Activated naive CD4-positive, alpha-beta T cell treated with anti-CD3 and anti-CD28 coated beads, Interleukin-2, amount 50 U/mL, for 24 hours (primary cell): ENCODE measurements at regions not wholly inside any gene's neighbourhood (a gene's known extent, or its start where the extent isn't known, plus 50 kb on each side); places are given as distances from the start of the nearest gene placed in this dataset.
"Not testable (repeated sequence)": the region's sequence is repeated elsewhere in the genome, so short reads cannot be mapped to it uniquely, and the experiment has no call there.

ENCODE experiments used
- H3K27ac Mint-ChIP-seq: one replicate; pipeline ENCODE4 v1.8.0; 2021; ENCODE audit warnings: mild to moderate bottlenecking, mixed read lengths
- H3K27me3 Mint-ChIP-seq: one replicate; pipeline ENCODE4 v1.8.0; 2021; ENCODE audit warnings: mixed read lengths
- H3K36me3 Mint-ChIP-seq: one replicate; pipeline ENCODE4 v1.8.0; 2021; ENCODE audit warnings: mixed read lengths
- H3K4me1 Mint-ChIP-seq: one replicate; pipeline ENCODE4 v1.8.0; 2021; ENCODE audit warnings: mixed read lengths
- H3K4me3 Mint-ChIP-seq: one replicate; pipeline ENCODE4 v1.8.0; 2021; ENCODE audit warnings: mild to moderate bottlenecking, mixed read lengths
- H3K9me3 Mint-ChIP-seq: one replicate; pipeline ENCODE4 v1.8.0; 2021; ENCODE audit warnings: mixed read lengths

GRCh38 chr3:182034231-182034630 lies 322.5 kb downstream of the SOX2 start:
- H3K27me3 Mint-ChIP-seq, H3K4me3 Mint-ChIP-seq, H3K4me1 Mint-ChIP-seq, H3K27ac Mint-ChIP-seq, H3K9me3 Mint-ChIP-seq, H3K36me3 Mint-ChIP-seq: not testable (repeated sequence)

DNA sequence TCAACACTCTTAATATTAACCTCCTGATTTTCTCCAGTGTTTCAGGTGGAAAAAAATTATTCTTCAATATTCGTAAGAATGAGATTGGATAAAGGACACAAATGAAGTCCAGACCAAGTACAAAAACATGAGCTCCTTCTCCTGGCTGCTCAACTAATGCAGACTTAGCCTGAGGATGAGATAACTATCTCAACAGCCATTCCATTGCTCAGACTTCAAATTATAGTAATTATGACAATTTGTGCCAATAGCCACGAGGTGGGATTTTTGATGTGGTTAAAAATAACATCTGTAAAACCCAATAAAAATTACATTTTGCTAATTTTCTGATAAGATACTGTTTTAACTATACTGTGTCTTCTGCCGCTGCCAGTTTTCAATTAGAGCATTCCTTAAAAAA lies 323.6 kb downstream of the SOX2 start:
- Mint-ChIP-seq H3K4me1 (no peaks in the 10 kb centered on the region), H3K27me3 (no peaks in the 10 kb centered on the region), H3K27ac (no peak overlapping the region), H3K9me3 (peaks cover 4% of the 10 kb centered on the region), H3K36me3 (no peaks in the 10 kb centered on the region), H3K4me3 (no peak overlapping the region)

- Mint-ChIP-seq H3K4me3 (no peak overlapping the region), H3K27ac (no peak overlapping the region), H3K9me3 (peaks cover 4% of the 10 kb centered on the region), H3K27me3 (no peaks in the 10 kb centered on the region), H3K36me3 (no peaks in the 10 kb centered on the region), H3K4me1 (no peaks in the 10 kb centered on the region)
Measured at GRCh38 chr3:182036382-182036781, 324.7 kb downstream of the SOX2 start.

DNA sequence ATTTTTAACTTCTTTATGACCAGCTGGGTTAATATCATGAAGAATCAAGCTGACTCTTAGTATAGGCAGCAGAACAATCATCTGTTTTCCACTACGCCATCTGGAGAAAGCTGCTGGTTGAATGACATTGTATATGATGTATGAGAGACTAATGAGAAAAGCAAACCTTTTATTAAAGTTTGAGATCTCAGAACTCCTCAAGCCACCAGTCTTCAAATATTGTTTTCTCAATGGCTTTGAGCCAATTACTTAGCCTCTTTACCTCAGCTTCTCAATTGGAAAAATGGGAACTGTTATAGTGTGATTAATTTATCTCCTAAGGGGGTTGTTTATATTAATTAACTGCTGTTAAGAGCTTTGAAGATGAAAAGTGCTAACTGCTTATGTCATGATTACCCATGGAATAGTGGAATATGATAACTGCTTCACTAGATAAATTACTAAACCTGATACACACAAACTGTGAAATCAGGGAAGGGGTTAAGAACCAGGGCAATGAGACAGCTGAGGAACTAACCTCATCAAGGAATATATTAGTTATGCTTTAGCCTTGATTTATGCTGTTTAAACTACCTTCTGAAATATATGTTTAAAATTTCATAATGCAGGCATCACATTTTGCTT lies 330.1 kb downstream of the SOX2 start:
- Mint-ChIP-seq H3K9me3 (peaks cover 4% of the 10 kb centered on the region), H3K27me3 (no peaks in the 10 kb centered on the region), H3K4me3 (no peak overlapping the region), H3K27ac (no peak overlapping the region), H3K4me1 (no peaks in the 10 kb centered on the region), H3K36me3 (no peaks in the 10 kb centered on the region)

DNA sequence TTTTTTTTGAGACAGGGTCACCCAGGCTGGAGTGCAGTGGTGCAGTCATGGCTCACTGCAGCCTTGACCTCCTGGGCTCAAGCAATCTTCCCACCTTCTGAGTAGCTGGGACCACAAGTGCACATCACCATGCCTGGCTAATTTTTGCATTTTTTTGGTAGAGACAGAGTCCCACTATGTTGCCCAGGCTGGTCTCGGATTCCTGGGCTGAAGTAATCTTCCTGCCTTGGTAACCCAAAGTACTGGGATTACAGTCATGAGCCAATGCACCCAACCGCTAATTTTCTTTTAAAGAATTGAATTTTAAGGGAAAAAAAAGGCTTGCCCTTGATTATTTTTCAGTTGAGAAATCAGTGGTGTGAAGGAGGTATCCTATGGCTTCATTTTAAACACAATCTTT lies 334.0 kb downstream of the SOX2 start:
- Mint-ChIP-seq H3K4me3 (no peak overlapping the region), H3K36me3 (no peaks in the 10 kb centered on the region), H3K27ac (no peak overlapping the region), H3K4me1 (no peaks in the 10 kb centered on the region), H3K9me3 (peaks cover 5% of the 10 kb centered on the region), H3K27me3 (peaks cover 3% of the 10 kb centered on the region)

DNA sequence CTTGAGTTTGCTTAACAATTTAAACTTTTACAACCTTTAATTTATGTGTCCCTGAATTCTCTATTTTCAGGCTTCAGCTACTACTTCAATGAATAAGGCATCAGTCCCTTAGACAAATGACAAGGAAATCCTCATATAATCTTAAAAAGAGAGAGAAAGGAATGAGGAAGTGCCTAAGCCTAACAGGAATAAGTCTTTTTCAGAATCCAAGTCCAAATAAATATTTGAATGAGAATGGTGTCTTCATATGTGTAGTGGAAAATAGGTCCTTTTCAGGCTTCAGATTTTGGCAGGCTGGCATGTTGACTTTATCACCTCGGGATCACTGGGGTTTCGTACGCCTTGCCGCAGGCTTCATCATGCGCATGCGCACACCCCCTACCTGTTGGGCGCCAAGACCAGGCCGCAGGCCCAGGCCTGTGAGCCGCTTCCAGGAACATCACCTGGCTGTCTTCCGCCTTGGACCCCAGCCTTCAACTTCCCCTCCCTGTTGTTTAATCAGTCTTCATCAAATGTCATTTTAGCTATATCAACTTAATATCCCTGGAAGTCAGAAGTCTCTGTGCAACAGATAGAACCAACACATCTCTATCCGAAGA lies 334.5 kb downstream of the SOX2 start:
- H3K27ac Mint-ChIP-seq, result no peak overlapping the region
- no peak overlapping the region for H3K4me3 Mint-ChIP-seq
- H3K9me3 Mint-ChIP-seq, result peaks cover 5% of the 10 kb centered on the region
- peaks cover 3% of the 10 kb centered on the region for H3K27me3 Mint-ChIP-seq
- H3K4me1 Mint-ChIP-seq, result no peaks in the 10 kb centered on the region
- H3K36me3 Mint-ChIP-seq, result no peaks in the 10 kb centered on the region

GRCh38 chr3:182050932-182051331 lies 339.2 kb downstream of the SOX2 start:
- Mint-ChIP-seq H3K9me3 (peaks cover 5% of the 10 kb centered on the region), H3K27me3 (peaks cover 3% of the 10 kb centered on the region), H3K4me1 (no peaks in the 10 kb centered on the region), H3K36me3 (no peaks in the 10 kb centered on the region), H3K27ac (no peak overlapping the region), H3K4me3 (no peak overlapping the region)

DNA sequence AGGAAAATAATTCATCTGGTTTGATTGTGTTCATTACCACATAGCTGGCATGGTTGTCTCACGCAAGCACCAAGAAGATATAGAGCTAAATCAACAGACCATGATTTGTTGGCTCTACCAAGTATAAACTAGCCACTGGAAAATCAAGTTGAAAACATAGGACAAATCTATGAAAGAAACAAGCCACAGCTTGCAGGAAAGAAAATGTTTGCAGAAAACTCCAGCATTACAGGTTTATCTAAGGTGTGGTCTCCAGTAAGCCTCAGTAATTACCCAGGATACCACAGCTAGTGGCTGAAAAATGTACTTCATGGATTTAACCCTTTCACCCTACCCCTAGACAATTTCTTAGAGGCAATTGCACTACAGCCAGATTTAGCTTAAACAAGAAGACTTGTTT lies 340.6 kb downstream of the SOX2 start:
- Mint-ChIP-seq H3K27me3 (peaks cover 3% of the 10 kb centered on the region), H3K36me3 (no peaks in the 10 kb centered on the region), H3K4me3 (no peak overlapping the region), H3K27ac (no peak overlapping the region), H3K4me1 (no peaks in the 10 kb centered on the region), H3K9me3 (peaks cover 5% of the 10 kb centered on the region)

DNA sequence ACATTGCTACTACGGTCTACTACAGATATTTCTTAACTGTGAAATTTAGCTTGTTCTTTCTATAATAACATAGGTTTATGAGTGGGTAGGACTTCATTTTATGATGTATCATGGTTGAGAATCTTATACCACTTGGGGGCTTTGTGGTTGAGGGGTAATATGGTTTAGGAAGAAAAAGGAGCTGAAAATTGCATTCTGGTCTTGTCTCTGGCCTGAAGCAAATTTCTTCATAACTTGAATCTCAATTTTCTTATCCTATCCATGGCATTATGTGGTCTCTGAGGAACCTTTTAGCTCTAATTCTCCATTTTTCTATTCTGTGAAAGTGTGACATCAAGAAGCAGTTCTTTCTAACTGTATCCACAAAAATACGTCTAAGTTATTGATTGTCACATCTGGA lies 341.0 kb downstream of the SOX2 start:
- H3K4me3 Mint-ChIP-seq, result no peak overlapping the region
- H3K36me3 Mint-ChIP-seq, result no peaks in the 10 kb centered on the region
- H3K9me3 Mint-ChIP-seq, result peaks cover 5% of the 10 kb centered on the region
- peaks cover 3% of the 10 kb centered on the region for H3K27me3 Mint-ChIP-seq
- no peaks in the 10 kb centered on the region for H3K4me1 Mint-ChIP-seq
- no peak overlapping the region for H3K27ac Mint-ChIP-seq

GRCh38 chr3:182058488-182058887 lies 346.8 kb downstream of the SOX2 start:
- Mint-ChIP-seq H3K27me3 (no peaks in the 10 kb centered on the region), H3K36me3 (no peaks in the 10 kb centered on the region), H3K4me3 (no peak overlapping the region), H3K9me3 (no peaks in the 10 kb centered on the region), H3K4me1 (no peaks in the 10 kb centered on the region), H3K27ac (no peak overlapping the region)

DNA sequence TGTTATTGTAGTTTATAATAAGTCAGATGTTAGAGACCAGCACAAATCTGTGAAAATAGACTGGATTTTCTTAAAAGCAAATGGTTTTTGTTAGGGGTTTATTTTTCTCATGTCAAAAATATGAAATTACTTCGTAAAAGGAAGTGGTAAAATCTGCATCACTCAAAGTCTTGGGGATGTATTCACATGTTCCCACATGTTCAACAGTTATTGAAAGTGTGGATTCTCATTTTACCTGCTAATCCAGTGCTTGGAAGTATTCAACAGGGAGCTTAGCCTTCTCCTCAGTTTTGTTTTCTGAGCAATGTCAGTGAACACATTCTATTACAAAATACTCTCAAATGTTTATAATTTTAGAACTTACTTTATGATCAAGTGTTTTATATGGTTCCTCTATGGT lies 352.0 kb downstream of the SOX2 start:
- H3K4me1 Mint-ChIP-seq, result no peaks in the 10 kb centered on the region
- no peak overlapping the region for H3K27ac Mint-ChIP-seq
- no peaks in the 10 kb centered on the region for H3K36me3 Mint-ChIP-seq
- no peaks in the 10 kb centered on the region for H3K27me3 Mint-ChIP-seq
- H3K4me3 Mint-ChIP-seq, result no peak overlapping the region
- H3K9me3 Mint-ChIP-seq, result no peaks in the 10 kb centered on the region

DNA sequence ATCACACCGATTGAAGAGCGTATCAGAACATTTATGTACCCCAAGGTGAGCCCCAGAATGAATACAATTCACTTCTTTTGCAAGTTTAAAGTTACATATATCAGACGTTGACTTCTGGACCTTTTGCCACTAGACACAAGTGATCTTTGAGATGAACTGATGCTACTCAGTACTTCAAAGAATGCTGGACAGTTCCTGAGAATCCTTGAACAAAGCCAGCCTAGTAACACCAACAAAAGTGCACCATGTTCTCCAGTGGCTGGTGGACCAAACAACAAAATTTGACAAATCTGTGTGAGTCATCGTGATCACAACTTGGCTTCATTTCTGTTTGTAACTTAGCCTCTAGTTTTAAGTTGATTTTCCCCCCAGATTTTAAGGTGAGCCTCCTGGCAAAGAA lies 355.7 kb downstream of the SOX2 start:
- H3K36me3 Mint-ChIP-seq, result no peaks in the 10 kb centered on the region

DNA sequence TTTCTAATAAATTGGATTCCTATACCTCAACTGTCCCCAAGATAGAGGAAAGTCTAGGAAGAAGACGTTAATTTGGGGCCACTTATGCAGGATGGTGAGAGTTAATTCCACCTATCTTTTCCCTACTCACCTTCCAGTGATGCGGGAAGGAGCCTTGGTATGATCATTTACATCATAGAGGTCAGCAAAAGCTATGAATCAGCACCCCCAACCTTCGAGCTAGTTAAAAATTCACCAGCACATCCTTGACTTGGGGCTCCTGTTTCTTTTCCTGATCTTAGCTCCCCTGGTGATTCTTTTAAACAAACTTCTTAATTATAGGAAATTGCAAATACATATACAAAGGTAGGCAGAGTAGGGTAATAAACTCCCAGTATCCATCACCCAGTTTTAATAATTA lies 366.6 kb downstream of the SOX2 start:
- H3K4me1 Mint-ChIP-seq, result no peaks in the 10 kb centered on the region
- H3K36me3 Mint-ChIP-seq, result no peaks in the 10 kb centered on the region
- H3K4me3 Mint-ChIP-seq, result no peak overlapping the region
- H3K27me3 Mint-ChIP-seq, result no peaks in the 10 kb centered on the region
- no peaks in the 10 kb centered on the region for H3K9me3 Mint-ChIP-seq
- H3K27ac Mint-ChIP-seq, result no peak overlapping the region

More for the DNA sequence above, 355.7 kb downstream of the SOX2 start:
- H3K27ac Mint-ChIP-seq, result no peak overlapping the region
- H3K4me1 Mint-ChIP-seq, result no peaks in the 10 kb centered on the region
- H3K27me3 Mint-ChIP-seq, result no peaks in the 10 kb centered on the region
- H3K4me3 Mint-ChIP-seq, result no peak overlapping the region
- peaks cover 6% of the 10 kb centered on the region for H3K9me3 Mint-ChIP-seq

DNA sequence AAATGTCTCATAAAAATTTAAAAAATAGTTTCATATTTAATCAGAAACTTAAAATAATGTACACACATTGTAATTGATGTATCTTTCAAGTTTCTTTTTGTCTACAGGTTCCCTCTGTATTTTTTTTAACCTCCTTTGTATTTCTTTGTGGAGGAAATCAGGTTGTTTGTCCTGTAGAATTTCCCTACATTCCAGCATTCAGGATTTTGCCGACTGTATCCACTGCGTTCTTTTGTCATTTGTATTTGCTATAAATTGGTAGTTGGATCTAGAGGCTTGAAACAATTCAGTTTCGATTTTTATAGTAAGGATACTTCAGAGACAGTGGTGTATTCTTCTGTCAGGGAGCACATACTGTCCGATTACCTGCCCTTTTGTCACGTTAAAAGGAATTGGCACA lies 367.2 kb downstream of the SOX2 start:
- no peaks in the 10 kb centered on the region for H3K4me1 Mint-ChIP-seq
- no peak overlapping the region for H3K4me3 Mint-ChIP-seq
- no peaks in the 10 kb centered on the region for H3K27me3 Mint-ChIP-seq
- no peaks in the 10 kb centered on the region for H3K36me3 Mint-ChIP-seq
- no peak overlapping the region for H3K27ac Mint-ChIP-seq
- H3K9me3 Mint-ChIP-seq, result peaks cover 5% of the 10 kb centered on the region

DNA sequence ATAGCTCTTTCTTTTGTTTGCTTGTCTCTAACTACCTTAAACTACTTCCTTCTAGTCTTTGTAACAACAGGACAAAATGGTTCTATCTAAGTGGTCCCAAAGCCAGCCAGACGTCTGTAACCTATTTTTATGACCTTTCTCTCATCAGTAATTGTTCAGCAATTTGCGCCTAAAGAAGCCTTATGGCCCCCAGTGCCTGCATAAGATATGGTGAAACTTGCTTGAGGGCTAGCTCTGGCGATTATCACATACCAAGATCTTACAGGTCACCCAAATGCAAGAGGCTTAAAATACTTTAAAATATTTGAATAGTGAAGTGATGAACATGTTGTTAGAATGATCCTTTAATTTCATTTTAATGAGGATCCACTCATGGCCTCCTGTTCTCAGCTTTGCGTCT lies 369.4 kb downstream of the SOX2 start:
- Mint-ChIP-seq H3K27me3 (no peaks in the 10 kb centered on the region), H3K9me3 (peaks cover 5% of the 10 kb centered on the region), H3K36me3 (no peaks in the 10 kb centered on the region), H3K4me3 (no peak overlapping the region), H3K27ac (no peak overlapping the region), H3K4me1 (no peaks in the 10 kb centered on the region)

DNA sequence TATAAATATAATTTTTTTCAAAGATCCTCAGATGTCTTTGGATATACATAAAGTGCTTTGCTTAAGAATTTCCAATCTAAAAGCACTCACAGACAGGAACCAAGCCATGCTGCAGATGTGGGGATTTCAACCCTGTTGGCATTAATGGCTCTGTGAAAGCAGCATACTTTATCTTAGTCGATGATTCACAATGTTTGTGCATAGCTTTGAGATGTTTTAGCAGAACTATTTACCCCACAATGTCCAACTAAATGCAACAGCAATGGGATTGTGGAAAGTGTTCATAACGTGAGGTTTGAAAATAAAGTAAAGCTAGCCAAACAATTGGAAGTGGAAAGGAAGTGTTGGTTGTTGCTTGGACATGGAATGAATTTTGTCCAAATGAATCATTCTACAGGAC lies 371.4 kb downstream of the SOX2 start:
- Mint-ChIP-seq H3K27ac (no peak overlapping the region), H3K9me3 (peaks cover 14% of the 10 kb centered on the region), H3K4me3 (no peak overlapping the region), H3K4me1 (no peaks in the 10 kb centered on the region), H3K36me3 (no peaks in the 10 kb centered on the region), H3K27me3 (no peaks in the 10 kb centered on the region)

- H3K27me3 Mint-ChIP-seq, result no peaks in the 10 kb centered on the region
- peaks cover 16% of the 10 kb centered on the region for H3K9me3 Mint-ChIP-seq
- no peaks in the 10 kb centered on the region for H3K4me1 Mint-ChIP-seq
- no peak overlapping the region for H3K27ac Mint-ChIP-seq
- H3K36me3 Mint-ChIP-seq, result no peaks in the 10 kb centered on the region
- no peak overlapping the region for H3K4me3 Mint-ChIP-seq
Measured at GRCh38 chr3:182092662-182093262, 381.0 kb downstream of the SOX2 start.
